ENCODE measurements at regions not wholly inside any gene's neighbourhood (a gene's known extent, or its start where the extent isn't known, plus 50 kb on each side); places are given as distances from the start of the nearest gene placed in this dataset.

- Histone ChIP-seq H3K4me2 (ENCODE audit: control insufficient read depth, insufficient read depth) (no peak overlapping the region), H3K27ac (ENCODE audit: control insufficient read depth, insufficient read depth) (no peak overlapping the region), H3K36me3 (ENCODE audit: control insufficient read depth in 2 of 2, insufficient read depth in 2 of 2, low read length in 1 of 2) (peaks cover 0 to 12% of the 10 kb centered on the region in 2 experiments; a peak in 2 of 4 replicates), H3K9me3 (replicated peaks; ENCODE audit: control insufficient read depth, insufficient read depth, low read length) (no peaks in the 10 kb centered on the region; the same call in 2 of the 3 replicates), H3K9ac (ENCODE audit: control insufficient read depth, insufficient read depth, low read length) (no peak overlapping the region), H3K79me2 (ENCODE audit: control insufficient read depth, insufficient read depth, low read length) (no peaks in the 10 kb centered on the region), H3K27me3 (replicated peaks in 1 of 2; ENCODE audit: control insufficient read depth in 2 of 2, insufficient read depth in 2 of 2, low read length in 1 of 2) (no peaks in the 10 kb centered on the region), H3K4me3 (no peak overlapping the region), H2AFZ (ENCODE audit: control insufficient read depth, low read depth, low read length) (no peak overlapping the region), H4K20me1 (ENCODE audit: control insufficient read depth, insufficient read depth) (no peaks in the 10 kb centered on the region), H3K4me1 (ENCODE audit: control insufficient read depth, insufficient read depth, low read length) (no peaks in the 10 kb centered on the region)
- CTCF ChIA-PET: interaction anchor here (0.8 to 1.4 kb wide), 4 partner anchors 13 to 138 kb away, joined by 3 to 4 read pairs (median 3); no protein-coding TSS in a partner anchor
- intact Hi-C loops (cut with micrococcal nuclease; ENCODE audit: unreplicated experiment) (no loop called here), in situ Hi-C loops (cut with MboI) (no loop called here)
- POLR2A ChIA-PET: interaction anchor here (0.8 to 1.0 kb wide), 4 partner anchors 12 to 77 kb away, joined by 3 to 4 read pairs (median 3); partner anchors contain the start of gene NEDD9
- WGBS (ENCODE audit: insufficient coverage, insufficient replicate concordance, low lambda C conversion rate, missing lambda C conversion rate): 75% methylated on average over 7 of the region's 7 CpGs
- DNase-seq (ENCODE audit: low read depth, low spot score) (no peak), FAIRE-seq (no peak), ATAC-seq (peak; percentile 52)
- RAD21 ChIA-PET (ENCODE audit: unreplicated experiment): interaction anchor here (0.8 to 1.3 kb wide), 2 partner anchors 38 to 52 kb away, joined by 3 to 4 read pairs; no protein-coding TSS in a partner anchor
- SMC1A ChIA-PET (ENCODE audit: uncharacterized antibody, unreplicated experiment): interaction anchor here (0.7 to 3.3 kb wide), 7 partner anchors 8 to 88 kb away, joined by 3 to 11 read pairs (median 3); no protein-coding TSS in a partner anchor
- no TSS peak for BruUV-seq (replicated peaks)
- TF ChIP-seq RCOR1 (conservative IDR thresholded peaks at IDR 0.05; ENCODE audit: low read depth, low read length): no peak
- no peak for TF ChIP-seq CEBPB (IDR thresholded peaks at IDR 0.05; ENCODE audit: borderline replicate concordance in 1 of 2, low read depth in 2 of 2, low read length in 2 of 2)
- no peak for TF ChIP-seq NFYB (IDR thresholded peaks at IDR 0.05; ENCODE audit: insufficient read depth, low read depth, low read length)
- no peak for TF ChIP-seq POU2F2 (IDR thresholded peaks at IDR 0.05; ENCODE audit: borderline replicate concordance, low read depth, low read length)
- TF ChIP-seq ZBTB4 (CRISPR knock-in tag; IDR thresholded peaks at IDR 0.05): no peak
- no peak for TF ChIP-seq SP1 (IDR thresholded peaks at IDR 0.05; ENCODE audit: low read depth, low read length)
- TF ChIP-seq ESRRA (IDR thresholded peaks at IDR 0.05; ENCODE audit: low read length): no peak
- TF ChIP-seq CEBPZ (IDR thresholded peaks at IDR 0.05; ENCODE audit: low read depth, low read length): no peak
- no peak for TF ChIP-seq BCL3 (IDR thresholded peaks at IDR 0.05; ENCODE audit: borderline replicate concordance, insufficient read depth, low read depth, low read length, poor library complexity, severe bottlenecking)
- TF ChIP-seq SMARCA5 (IDR thresholded peaks at IDR 0.05): no peak
- no peak for TF ChIP-seq ZBED1 (IDR thresholded peaks at IDR 0.05; ENCODE audit: borderline replicate concordance)
- TF ChIP-seq TBL1XR1 (IDR thresholded peaks at IDR 0.05; ENCODE audit: low read depth, low read length): no peak
- no peak for TF ChIP-seq MTA2 (IDR thresholded peaks at IDR 0.05; ENCODE audit: low read depth)
- no peak for TF ChIP-seq E2F4 (IDR thresholded peaks at IDR 0.05; ENCODE audit: low read depth, low read length)
- TF ChIP-seq TCF12 (IDR thresholded peaks at IDR 0.05; ENCODE audit: low read depth, low read length): no peak
These were observed 77.6 kb upstream of the NEDD9 start for GRCh38 chr6:11309947-11310665.

Data from GM12878 (cell line).